MM.1S (cell line): ENCODE measurements at regions not wholly inside any gene's neighbourhood (a gene's known extent, or its start where the extent isn't known, plus 50 kb on each side); places are given as distances from the start of the nearest gene placed in this dataset.

Experiments used
- DNase-seq: peaks from one replicate; pipeline ENCODE4 v3.0.0-alpha.2; 2015
- H2AFZ ChIP-seq: fragments of 300-600 bp; sonication (generic); 2 replicates; pipeline ENCODE4 v1.6.0; 2016; ENCODE audit warnings: antibody characterized with exemption, low read length
- H3F3A ChIP-seq: fragments of 300-600 bp; sonication (generic); 2 replicates; pipeline ENCODE4 v1.6.1; 2016; ENCODE audit warnings: mild to moderate bottlenecking, antibody characterized with exemption, low read length, moderate library complexity, mixed read lengths; ENCODE audit not compliant: insufficient read depth
- H3K27ac ChIP-seq: fragments of 300-600 bp; sonication (generic); 2 replicates; pipeline ENCODE4 v1.5.1; 2016; ENCODE audit warnings: mild to moderate bottlenecking, low read length
- H3K27me3 ChIP-seq: fragments of 300-600 bp; sonication (generic); replicated peaks from 2 replicates; pipeline ENCODE4 v1.6.0; 2016; ENCODE audit warnings: low read length; ENCODE audit not compliant: insufficient read depth
- H3K36me3 ChIP-seq: fragments of 300-600 bp; sonication (generic); replicated peaks from 2 replicates; pipeline ENCODE4 v1.6.1; 2016; ENCODE audit warnings: mild to moderate bottlenecking, low read length, mixed read lengths; ENCODE audit not compliant: insufficient read depth
- H3K4me1 ChIP-seq: fragments of 300-600 bp; sonication (generic); 2 replicates; pipeline ENCODE4 v1.6.1; 2016; ENCODE audit warnings: low read length, mixed read lengths
- H3K4me2 ChIP-seq: fragments of 300-600 bp; sonication (generic); 2 replicates; pipeline ENCODE4 v1.6.0; 2016; ENCODE audit warnings: low read depth, low read length
- H3K4me3 ChIP-seq: fragments of 300-600 bp; sonication (generic); 2 replicates; pipeline ENCODE4 v1.5.1; 2016; ENCODE audit warnings: low read length, mixed read lengths
- H3K79me2 ChIP-seq: fragments of 300-600 bp; sonication (generic); 2 replicates; pipeline ENCODE4 v1.6.1; 2016; ENCODE audit warnings: mixed run types, low read length, mixed read lengths
- H3K9ac ChIP-seq: fragments of 300-600 bp; sonication (generic); 2 replicates; pipeline ENCODE4 v1.6.1; 2016; ENCODE audit warnings: low read length, mixed read lengths
- H3K9me2 ChIP-seq: fragments of 300-600 bp; sonication (generic); replicated peaks from 2 replicates; pipeline ENCODE4 v1.6.1; 2016; ENCODE audit warnings: mild to moderate bottlenecking, low read length, mixed read lengths; ENCODE audit not compliant: insufficient read depth
- H3K9me3 ChIP-seq: fragments of 300-600 bp; sonication (generic); replicated peaks from 2 replicates; pipeline ENCODE4 v1.6.1; 2016; ENCODE audit warnings: mild to moderate bottlenecking, low read length, mixed read lengths; ENCODE audit not compliant: insufficient read depth
- H4K20me1 ChIP-seq: fragments of 300-600 bp; sonication (generic); 2 replicates; pipeline ENCODE4 v1.6.1; 2016; ENCODE audit warnings: mild to moderate bottlenecking, low read length, moderate library complexity, mixed read lengths; ENCODE audit not compliant: insufficient read depth
- EZH2 ChIP-seq: fragments of 300-600 bp; sonication (generic); optimal IDR thresholded peaks from 2 replicates; pipeline ENCODE3; 2017; ENCODE audit warnings: low read depth, mild to moderate bottlenecking, antibody characterized with exemption, low read length, mixed read lengths
- EZH2phosphoT487 ChIP-seq: fragments of 300-600 bp; sonication (generic); IDR thresholded peaks from 2 replicates; pipeline ENCODE4 v1.6.1; 2018; ENCODE audit warnings: antibody characterized with exemption, low read length
- TF ChIP-seq, protein P1 (sequence below): fragments of 300-600 bp; sonication (generic); IDR thresholded peaks from 2 replicates; pipeline ENCODE4 v1.5.1; 2016; ENCODE audit warnings: antibody characterized with exemption, low read length, mixed read lengths

DNA sequence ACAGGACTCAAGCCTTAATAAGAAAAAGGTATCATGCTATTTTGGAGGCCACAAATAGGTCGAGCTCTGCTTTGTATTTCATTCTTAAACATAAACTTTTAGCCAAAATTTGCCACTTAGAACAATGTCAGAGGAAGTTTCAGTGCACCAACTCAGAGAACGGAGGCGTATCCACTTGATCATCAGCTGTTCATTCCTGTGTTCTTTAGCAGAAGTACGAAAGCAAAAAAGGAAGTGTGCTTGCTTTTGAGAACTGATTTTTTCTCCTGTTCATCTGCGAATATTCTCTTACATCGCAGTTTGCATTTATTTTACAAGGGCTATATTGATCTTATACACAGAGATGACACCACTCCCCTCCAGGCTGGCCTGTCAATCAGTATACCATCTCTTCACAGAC is 188.6 kb upstream of the SOX5 start:
- Histone ChIP-seq H3F3A (no peaks in the 10 kb centered on the region), H3K9me3 (no peaks in the 10 kb centered on the region), H3K4me2 (no peak overlapping the region), H4K20me1 (no peaks in the 10 kb centered on the region), H3K27me3 (no peaks in the 10 kb centered on the region), H3K4me3 (no peak overlapping the region), H3K9ac (no peak overlapping the region), H3K79me2 (no peaks in the 10 kb centered on the region), H3K36me3 (no peaks in the 10 kb centered on the region), H3K4me1 (no peaks in the 10 kb centered on the region), H3K9me2 (no peaks in the 10 kb centered on the region), H2AFZ (no peak overlapping the region), H3K27ac (no peak overlapping the region)
- TF ChIP-seq EZH2: no peak
- TF ChIP-seq, protein P1, sequence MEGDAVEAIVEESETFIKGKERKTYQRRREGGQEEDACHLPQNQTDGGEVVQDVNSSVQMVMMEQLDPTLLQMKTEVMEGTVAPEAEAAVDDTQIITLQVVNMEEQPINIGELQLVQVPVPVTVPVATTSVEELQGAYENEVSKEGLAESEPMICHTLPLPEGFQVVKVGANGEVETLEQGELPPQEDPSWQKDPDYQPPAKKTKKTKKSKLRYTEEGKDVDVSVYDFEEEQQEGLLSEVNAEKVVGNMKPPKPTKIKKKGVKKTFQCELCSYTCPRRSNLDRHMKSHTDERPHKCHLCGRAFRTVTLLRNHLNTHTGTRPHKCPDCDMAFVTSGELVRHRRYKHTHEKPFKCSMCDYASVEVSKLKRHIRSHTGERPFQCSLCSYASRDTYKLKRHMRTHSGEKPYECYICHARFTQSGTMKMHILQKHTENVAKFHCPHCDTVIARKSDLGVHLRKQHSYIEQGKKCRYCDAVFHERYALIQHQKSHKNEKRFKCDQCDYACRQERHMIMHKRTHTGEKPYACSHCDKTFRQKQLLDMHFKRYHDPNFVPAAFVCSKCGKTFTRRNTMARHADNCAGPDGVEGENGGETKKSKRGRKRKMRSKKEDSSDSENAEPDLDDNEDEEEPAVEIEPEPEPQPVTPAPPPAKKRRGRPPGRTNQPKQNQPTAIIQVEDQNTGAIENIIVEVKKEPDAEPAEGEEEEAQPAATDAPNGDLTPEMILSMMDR: no peak
- TF ChIP-seq EZH2phosphoT487: no peak
- no peak for DNase-seq

DNA sequence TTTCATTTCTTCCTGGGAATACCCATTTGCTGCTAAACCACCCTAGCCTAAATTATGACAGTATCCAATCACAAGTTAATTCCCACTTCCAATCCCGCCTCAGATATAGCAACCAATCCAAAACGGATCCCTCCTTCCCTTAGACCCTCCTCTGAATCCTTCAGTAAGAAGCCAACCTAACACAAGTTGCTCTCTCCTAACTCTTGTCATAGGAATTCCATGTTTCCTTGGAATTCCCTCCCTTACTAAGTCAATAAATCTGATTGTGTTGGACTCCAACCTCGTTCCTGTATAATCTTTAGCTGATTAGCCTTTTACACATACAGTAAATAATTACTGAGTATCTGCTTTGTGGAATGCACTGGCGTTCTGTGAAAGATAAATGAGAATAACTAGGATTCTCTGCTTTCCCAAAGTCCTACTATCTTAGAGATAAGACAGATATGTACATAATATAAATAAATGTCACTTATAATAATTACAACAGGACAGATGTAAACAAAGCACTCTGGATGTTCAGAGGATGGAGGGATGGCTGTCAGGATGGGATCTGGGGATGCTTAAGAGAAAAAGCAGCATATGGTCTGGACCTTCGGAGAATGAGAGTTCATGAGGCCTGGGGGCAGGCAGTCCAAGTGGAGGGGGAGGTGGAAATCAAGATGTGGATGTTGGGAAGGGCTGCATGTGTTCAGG is 185.8 kb upstream of the SOX5 start:
- Histone ChIP-seq H3K9me3 (no peaks in the 10 kb centered on the region), H3K4me3 (no peak overlapping the region), H3K27me3 (no peaks in the 10 kb centered on the region), H3K9me2 (no peaks in the 10 kb centered on the region), H3K27ac (no peak overlapping the region), H3K36me3 (no peaks in the 10 kb centered on the region), H3K9ac (no peak overlapping the region), H3F3A (no peaks in the 10 kb centered on the region), H2AFZ (no peak overlapping the region), H3K4me2 (no peak overlapping the region), H4K20me1 (no peaks in the 10 kb centered on the region), H3K4me1 (no peaks in the 10 kb centered on the region), H3K79me2 (no peaks in the 10 kb centered on the region)
- DNase-seq: no peak
- no peak for TF ChIP-seq EZH2phosphoT487
- TF ChIP-seq, protein P1: no peak
- TF ChIP-seq EZH2: no peak

DNA sequence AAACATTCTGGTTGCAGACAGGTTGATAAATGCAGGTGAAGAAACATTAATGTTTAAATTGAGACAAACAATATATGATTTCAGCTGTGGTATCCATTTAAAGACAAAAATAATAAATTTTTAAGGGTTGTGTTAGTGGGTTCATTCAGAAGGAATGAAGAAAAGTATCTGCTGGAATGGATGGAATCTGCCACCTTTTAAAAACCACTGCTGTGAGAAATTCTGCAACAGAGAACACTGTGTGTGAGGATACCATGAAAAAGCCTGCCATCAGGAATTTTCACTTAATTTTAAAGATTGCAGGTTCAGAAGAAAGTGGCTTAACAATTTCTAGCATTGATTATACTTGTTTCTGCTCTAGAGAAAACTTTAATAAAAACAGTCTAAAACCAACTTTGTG is 184.6 kb upstream of the SOX5 start:
- Histone ChIP-seq H3K4me3 (no peak overlapping the region), H3K4me2 (no peak overlapping the region), H3K9me2 (no peaks in the 10 kb centered on the region), H3K79me2 (no peaks in the 10 kb centered on the region), H3K9ac (no peak overlapping the region), H4K20me1 (no peaks in the 10 kb centered on the region), H3K36me3 (no peaks in the 10 kb centered on the region), H3K27ac (no peak overlapping the region), H3K27me3 (no peaks in the 10 kb centered on the region), H2AFZ (no peak overlapping the region), H3K9me3 (no peaks in the 10 kb centered on the region), H3F3A (no peaks in the 10 kb centered on the region), H3K4me1 (no peaks in the 10 kb centered on the region)
- no peak for DNase-seq
- TF ChIP-seq EZH2: no peak
- no peak for TF ChIP-seq EZH2phosphoT487
- TF ChIP-seq, protein P1: no peak
